Left colon (tissue), 2 donors: ENCODE measurements at regions not wholly inside any gene's neighbourhood (a gene's known extent, or its start where the extent isn't known, plus 50 kb on each side); places are given as distances from the start of the nearest gene placed in this dataset.

Source experiments
- ATAC-seq: fragments of 200-7000 bp; cut with Tn5 transposase; one replicate; pipeline ENCODE4 v1.9.1; 2020; ENCODE audit warnings: mild to moderate bottlenecking, moderate library complexity
- DNase-seq, 2 donors: peaks; one replicate each; pipeline ENCODE4 v3.0.0-alpha.2; 2020
- intact Hi-C, 2 donors: fragments of 100-400 bp; cut with DNase I in 1 of 2; cut with micrococcal nuclease in 1 of 2; formaldehyde crosslinking; loops; one replicate each; pipeline versions ENCODE4 v1.11.2 to v1.14.0; 2022; cut with DNase I, micrococcal nuclease
- donor health status: DM: no; HTN: no; CAD: no.
- donor health status: DM: yes; HTN: yes; CAD: no.

DNA sequence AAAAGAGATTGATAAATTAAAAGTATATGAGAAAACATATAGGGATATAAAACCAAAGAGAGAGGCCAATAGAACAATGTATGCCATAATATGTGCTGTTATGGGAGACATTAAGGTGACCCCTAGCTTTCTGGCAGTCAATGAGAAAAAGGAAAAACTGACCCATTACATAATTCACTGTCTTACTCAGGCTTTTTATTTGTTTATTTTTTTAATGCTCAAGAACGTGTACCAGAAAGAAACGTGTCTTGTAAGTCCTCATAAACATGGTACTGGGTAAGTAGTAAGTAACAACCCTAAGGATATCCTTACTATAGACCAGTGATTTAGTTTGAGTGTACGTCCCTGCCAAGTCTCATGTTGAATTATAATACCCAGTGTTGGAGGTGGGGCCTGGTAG, 160.8 kb upstream of the PHACTR1 start:
- DNase-seq = no peak
- intact Hi-C loops = no loop called here
- no peak for ATAC-seq

DNA sequence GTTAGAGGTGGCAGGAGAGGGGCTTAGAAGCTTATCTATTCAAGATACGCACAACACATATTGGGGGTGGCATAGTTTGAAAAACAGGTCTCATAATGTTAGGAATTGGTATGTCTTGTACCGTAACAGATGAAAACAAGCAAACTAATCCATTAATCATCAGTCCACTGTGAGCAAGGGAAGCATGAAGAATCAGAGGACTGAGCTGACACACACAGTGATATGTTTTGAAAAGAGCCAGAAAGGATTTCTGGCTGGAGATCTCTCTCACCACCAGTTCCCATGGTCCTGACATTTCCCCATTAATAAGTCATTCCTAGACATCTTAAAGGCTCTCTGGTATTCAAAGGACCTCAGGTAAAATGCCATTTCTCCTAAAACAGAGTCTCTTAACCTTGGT, 158.8 kb upstream of the PHACTR1 start:
- DNase-seq = no peak
- no peak for ATAC-seq
- intact Hi-C loops = no loop called here

DNA sequence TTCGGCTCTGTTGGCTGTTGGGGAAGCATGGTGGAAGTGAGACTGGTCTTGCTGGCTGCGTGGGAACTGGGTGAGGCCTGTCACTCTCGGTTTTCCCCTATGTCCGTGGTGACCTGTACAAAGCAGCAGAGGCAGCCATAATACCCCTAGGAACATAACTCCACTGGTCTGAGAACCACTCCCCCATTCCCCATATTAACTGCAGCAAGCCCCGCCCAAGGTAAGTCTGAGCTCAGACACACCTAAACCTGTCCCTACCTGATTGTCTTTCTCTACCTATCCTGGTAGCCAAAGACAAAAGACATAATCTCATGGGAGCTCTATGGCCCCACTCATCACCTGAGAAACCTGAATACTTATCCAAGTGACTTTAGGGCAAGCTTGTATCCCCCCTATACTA, 156.3 kb upstream of the PHACTR1 start:
- intact Hi-C loops = no loop called here
- peak; percentile 66 for ATAC-seq
- DNase-seq = no peak

DNA sequence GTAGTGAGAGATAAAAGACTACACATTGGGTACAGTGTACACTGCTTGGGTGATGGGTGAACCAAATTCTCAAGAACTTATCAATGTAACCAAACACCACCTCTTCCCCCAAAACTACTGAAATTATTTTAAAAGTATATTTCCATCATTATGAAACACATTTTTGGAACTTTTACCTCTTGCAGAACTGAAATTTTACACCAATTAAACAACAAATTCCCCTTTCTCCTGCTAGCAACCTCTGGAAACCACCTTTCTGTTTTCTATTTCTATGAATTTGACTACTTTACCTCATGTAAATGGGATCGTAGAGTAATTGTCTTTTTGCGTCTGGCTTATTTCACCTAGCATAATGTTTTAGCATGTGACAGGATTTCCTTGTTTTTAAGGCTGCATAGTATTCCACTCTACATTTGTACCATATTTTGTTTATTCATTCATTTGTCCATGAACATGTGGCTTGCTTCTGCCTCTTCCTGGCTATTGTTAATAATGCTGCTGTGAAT, 149.9 kb upstream of the PHACTR1 start:
- no peak for ATAC-seq

DNA sequence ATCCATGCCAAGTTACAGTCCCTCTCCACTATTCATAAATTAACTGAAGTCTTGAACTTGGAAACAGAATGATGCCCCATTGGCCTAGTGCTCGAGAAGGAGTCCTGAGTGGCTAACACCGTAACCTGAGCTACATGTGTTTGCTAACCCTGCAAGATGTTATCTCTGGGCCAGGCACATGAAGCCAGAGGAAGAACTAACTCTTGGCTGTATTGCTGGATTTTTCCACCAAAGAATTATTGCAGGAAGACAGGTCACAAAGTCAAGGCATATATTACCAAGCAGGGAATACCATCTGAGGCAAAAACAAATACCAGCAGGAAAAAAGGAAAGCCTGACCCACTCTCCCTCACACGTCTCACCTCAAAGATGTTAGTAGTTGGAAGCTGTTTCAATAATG, 148.9 kb upstream of the PHACTR1 start:
- ATAC-seq (no peak), DNase-seq (no peak)
- intact Hi-C loops = no loop called here

More for the DNA sequence above, 149.9 kb upstream of the PHACTR1 start:
- DNase-seq = no peak
- intact Hi-C loops = no loop called here

DNA sequence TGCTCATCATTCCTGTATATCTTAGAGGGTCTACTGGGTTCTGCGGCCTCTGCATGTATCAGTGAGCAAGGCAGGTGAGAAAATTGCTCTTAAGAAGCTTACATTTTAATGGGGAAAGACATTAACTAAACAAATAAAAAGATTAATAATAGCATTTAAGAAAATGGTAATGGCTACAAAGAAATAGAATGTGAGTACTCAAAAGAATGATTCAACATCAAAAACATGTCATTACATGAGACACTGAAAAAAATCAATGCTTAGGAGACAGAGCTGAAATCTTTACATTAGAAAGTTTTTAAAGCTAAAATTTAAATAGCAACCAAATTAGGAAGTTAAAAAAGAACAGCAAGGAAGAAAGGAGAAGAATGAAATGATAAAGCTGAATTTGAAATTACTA, 146.9 kb upstream of the PHACTR1 start:
- DNase-seq (no peak), ATAC-seq (no peak)
- intact Hi-C loops = no loop called here

DNA sequence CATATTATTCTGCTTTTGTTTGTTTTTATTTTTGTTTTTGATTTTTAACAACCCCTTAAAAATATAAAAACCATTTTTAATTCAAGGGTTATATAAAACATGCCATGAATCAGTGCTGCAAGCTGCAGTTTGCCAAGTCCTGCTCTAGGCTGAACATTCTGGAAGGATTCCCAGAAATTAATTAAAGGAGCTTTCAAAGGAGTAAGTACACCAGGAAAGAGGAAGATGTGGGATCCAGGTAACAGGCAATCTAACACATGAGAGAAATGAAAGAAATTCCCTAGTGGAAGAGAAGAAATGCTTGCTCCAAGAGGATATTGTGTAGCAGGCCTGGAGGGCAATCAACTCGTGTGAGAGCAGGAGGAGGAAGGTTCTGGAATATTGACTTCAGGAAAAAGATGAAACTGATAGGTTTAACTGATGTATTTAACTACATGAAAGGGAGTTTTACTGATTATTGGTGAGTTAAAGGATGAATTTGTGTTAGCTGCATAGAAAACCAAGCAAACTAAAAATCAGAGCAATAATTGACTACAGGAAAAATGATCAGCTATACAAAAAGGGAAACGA, 146.0 kb upstream of the PHACTR1 start:
- intact Hi-C loops = no loop called here
- ATAC-seq (peak; percentile 57), DNase-seq (no peak)

DNA sequence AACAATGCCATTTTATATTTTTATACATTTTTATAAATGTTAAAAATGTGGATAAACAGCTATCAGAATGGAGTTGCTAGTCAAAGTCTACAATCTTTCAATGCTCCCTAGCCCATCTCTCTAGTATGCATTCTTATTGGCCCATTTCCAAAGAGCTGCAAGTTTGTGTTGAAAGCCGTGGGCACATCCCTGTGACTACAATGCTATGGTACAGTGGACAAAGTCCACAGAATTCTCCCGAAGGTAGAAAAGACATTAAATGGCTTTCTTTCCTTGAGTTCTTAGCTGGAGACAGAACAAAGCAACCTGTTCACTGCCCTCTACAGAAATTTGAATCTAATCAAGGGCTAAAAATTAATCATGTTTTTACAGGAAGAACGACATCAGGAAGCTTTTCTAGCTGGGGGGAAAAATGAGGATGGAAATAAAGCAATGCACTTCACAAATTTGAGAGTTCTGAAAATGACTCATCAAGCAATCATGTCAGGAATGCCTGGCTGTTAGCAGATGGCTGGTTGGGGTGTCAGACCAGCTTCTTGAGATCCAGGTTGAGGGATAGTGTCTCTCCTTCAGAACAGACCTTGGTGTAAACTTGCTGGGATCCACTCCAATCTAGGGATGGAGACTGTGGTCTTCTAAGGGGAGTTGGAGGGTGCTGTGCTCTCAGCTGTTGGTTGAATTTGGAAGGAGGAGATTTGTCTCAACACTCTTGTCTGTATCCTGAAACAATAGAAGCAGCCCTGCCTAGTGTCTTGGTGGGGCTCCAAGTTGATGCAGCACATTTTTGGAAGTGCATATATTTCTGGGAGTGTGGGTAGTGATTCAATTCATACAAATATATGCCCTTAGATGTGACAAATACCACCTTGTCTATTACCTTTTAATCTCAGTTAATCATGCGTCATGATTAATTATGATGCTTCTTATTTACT, 143.4 kb upstream of the PHACTR1 start:
- DNase-seq (no peak), ATAC-seq (peak; percentile 82)
- intact Hi-C loops = no loop called here

DNA sequence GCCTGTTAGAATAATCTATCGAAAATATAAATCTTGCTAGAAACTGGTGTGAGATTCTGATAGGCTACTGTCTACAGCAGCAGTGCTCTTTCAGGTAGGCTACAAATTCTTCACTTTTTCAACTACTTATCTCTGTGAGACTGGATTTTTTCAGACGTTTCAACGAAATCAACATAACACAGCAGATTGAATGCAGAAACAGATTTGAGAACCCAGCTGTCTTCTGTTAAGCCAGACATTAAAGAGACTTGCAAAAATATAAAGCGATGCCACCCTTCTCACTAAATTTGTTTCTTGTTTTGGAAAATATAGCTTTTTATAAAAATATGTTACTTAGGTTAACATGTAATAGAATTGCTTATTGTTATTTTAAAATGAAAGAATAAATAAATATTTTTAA, 140.6 kb upstream of the PHACTR1 start:
- ATAC-seq (no peak), DNase-seq (no peak)
- intact Hi-C loops = no loop called here

DNA sequence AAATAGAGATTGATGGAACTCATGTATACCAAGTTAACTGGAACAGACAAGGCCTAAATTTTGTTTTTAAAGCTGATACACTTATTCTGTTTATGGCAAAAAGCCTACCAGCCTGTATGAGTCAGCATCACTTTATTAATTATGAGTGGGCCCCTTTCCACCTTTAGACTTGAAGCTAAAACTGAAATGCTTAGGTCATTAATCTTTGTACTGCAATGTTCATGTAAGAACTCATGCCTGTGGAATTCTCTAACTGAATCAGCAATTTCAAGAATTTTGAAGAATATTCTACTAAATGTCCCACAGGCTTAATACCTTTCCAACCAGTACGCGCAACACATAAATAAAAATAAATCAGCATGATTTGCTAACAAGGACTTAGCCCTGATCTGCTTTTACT, 140.2 kb upstream of the PHACTR1 start:
- intact Hi-C loops = no loop called here
- DNase-seq (no peak), ATAC-seq (no peak)

DNA sequence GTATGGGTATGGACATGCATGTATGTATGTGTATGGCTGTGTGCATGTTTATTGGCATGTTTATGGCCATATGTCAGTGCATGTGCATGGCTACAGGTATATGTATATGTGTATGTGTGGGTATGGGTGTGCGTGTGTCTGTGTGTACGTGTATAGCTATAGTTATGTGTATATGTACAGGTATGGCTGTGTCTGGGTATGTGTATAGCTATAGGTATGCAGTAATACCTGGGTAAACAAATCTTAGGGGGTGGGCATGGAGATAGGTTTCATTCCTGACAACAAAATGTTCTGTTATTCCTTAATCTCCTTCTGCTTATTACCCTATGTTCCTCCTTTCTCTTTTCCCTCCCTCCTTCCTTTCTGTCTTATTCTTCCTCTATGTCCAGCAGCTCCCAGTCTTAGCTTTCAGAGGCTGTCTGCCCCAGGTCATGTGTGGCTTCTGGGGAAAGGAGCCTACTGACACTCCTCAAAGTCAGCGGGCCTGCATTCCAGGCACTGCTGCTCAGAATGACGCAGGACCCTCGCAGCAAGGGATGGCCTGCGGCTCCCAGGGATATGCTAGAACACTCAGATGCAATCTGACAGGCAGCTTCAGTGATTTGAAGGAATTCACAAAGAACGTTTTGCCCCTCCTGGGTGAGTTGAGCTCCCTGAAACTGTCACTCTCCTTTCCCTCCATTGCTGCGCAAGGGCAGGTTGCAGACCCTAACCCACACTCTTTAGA, 139.3 kb upstream of the PHACTR1 start:
- ATAC-seq = no peak
- DNase-seq = no peak

DNA sequence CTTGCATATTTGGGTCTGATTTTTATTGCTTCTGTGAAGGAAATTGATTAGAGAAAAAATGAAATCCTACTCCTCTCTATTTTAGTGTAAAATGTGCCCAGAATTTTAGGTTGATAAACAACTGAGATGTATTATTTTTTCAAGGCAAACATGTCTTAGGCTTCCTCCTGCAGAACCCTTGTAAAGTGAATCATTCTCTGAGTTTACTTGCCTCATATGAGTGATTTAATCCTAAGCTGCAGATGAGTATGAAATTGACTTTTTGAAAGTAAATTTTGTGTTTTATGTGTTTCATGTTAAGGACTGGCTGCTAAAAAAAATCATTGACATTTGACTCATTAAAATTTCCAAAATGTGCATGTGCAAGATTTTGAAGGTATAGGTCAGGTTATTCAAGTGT, 138.5 kb upstream of the PHACTR1 start:
- intact Hi-C loops = no loop called here
- ATAC-seq = no peak
- no peak for DNase-seq

More for the DNA sequence above, 139.3 kb upstream of the PHACTR1 start:
- intact Hi-C loops = no loop called here

DNA sequence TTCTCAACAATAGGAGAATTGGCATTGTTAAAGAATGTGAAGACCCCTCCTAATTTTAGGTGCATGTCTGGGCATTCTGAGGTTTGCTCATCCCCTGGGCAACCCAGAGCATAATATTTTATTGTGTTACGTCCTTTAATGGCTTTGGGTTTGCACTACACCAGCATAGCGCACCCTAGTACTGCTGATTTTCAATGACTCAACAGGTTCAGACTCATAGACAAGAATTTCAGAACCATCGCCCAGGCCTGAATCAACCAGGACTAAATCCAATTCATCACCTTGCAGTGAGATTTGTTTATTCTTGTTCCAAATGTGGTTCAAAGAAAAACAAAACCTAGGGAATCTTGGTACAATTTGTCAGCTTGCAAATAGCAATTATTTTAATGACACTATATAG, 137.8 kb upstream of the PHACTR1 start:
- intact Hi-C loops = no loop called here
- ATAC-seq (no peak), DNase-seq (no peak)

DNA sequence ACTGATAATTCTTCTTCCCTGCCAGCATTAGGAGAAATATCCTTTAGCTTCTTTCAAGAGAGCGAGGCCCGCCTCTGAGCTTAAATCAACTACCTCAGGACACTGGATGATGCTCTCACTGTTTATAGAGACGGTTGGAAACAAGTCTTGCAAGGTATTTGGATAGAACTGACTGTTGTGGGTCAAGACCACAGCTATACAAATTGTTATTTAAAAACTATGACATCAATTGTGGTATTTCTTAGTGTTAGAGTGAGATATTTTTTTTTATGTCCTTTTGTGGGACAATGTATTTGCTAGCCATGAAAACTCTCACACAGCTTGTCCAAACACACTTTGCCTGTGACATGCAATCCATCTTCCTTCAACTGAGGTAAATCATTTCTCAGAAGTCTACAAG, 136.3 kb upstream of the PHACTR1 start:
- intact Hi-C loops = no loop called here
- ATAC-seq (no peak), DNase-seq (no peak)

DNA sequence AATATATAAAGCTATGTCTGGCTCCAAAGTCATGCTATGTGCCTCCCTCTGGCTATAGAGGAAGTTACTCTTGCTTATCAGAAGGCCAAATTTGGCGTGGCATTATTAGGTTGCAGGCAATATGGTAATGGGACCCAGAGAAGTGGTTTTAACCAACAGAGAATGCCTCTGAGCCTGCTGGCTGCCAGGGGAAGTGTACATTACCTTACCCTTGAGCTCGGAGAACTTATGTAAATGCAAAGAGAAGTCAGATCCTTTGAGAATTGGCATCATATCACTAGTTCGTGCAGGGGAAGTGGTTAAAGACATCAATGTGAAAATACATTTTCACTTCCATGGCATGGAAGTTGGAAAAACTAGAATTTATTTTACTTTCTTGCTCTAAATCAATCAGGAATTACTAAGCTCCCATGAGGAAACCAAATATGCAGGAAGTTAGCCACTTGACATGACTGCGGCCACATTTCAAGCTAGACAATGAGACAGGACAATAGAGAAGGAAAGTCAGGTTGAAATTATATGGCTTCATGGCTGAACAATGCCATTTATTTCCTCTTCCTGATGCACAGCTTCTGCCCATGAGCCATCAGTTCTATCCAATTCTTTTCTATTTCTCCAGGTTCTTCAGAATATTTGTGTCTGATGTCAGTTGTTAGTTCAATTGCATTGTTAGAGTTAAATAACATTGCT, 134.0 kb upstream of the PHACTR1 start:
- DNase-seq = no peak

DNA sequence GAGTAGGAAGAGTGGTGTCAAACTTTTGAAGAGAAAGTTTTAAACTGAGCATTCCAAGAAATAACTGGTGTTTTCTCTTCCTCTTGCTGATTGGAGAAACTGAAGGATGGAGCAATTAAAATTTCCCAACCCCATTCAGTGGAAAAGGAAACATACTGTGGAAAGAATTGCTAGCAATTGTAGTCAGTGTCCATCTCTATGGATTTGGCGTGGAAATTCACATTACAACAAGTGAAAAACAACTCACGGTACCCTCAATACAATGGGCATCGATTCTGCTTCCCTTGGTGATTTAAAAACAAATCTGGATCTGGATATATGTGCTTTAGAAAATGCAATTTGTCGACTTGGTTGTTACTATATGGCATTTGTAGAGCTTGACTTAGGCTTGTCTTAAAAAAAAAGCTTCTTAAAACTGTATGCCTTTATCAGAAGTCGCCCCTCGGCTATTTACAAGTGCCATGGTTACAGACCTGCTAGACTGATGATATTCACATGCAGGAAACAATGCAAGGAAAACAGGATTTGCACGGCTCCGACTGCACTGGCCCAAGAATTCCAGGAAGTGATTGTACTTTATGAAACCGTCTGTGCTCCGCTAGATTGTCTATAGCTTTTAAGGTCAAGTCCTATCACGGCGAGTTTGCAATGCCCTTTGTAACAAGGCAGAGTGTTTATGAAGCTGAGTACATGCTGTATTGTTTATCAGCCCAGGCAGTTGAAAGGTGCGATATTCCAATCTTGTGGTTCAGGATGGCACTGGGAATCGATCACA, 131.7 kb upstream of the PHACTR1 start:
- ATAC-seq (peak; percentile 90), DNase-seq (no peak)
- intact Hi-C loops = no loop called here

More for the DNA sequence above, 134.0 kb upstream of the PHACTR1 start:
- intact Hi-C loops = no loop called here
- ATAC-seq = no peak

DNA sequence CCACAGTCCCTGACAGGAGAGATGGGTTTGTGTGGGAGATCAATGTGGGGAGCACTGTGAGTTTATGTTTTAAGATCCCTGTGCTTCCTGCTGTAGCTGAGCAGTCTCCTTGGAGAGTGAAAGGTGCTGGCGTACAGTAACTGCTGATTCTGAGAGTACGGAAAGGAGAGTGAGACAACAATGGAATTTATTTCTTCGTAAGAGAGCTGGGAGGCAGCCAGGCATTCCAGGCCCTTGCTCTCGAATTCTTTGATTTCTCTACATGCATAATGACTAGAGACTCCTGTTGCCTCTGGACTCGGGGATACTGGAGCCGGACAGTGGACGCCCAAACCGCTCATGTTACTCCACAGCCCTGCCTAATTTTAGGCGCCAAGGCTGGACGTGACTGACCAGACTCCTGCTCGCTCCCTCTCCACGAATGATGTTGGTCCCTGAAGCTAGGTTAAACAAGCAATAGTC, 131.0 kb upstream of the PHACTR1 start:
- ATAC-seq (peak; percentile 12), DNase-seq (no peak)
- intact Hi-C loops = no loop called here

DNA sequence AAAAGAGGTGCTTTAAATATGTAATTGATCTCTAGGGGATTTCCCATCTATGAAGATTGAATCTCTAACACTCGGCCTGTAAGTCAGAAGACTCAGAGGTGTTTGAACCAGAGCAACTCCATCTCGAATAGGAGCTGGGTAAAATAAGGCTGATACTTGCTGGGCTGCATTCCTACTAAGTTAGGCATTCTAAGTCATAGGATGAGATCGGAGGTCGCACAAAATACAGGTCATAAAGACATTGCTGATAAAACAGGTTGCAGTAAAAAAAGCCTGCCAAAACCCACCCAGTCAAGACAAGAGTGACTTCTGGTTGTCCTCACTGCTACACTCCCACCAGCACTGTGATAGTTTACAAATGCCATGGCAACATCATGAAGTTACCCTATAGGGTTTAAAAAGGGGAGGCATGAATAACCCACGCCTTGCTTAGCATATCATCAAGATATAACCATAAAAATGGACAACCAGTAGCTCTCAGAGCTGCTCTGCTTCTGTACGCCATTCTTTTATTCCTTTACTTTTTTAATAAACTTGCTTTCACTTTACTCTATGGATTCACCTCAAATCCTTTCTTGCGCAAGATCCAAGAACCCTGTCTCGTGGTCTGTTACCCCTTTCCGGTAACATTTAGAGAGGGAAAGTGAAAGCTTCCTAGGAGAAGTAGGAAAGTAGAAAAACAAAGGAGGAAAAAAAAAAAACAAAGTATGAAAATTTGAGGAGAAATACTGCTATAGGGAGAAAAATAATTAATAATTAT, 129.7 kb upstream of the PHACTR1 start:
- ATAC-seq = no peak
- DNase-seq = no peak
- intact Hi-C loops = no loop called here
